ENCODE measurements at regions not wholly inside any gene's neighbourhood (a gene's known extent, or its start where the extent isn't known, plus 50 kb on each side); places are given as distances from the start of the nearest gene placed in this dataset.

DNA sequence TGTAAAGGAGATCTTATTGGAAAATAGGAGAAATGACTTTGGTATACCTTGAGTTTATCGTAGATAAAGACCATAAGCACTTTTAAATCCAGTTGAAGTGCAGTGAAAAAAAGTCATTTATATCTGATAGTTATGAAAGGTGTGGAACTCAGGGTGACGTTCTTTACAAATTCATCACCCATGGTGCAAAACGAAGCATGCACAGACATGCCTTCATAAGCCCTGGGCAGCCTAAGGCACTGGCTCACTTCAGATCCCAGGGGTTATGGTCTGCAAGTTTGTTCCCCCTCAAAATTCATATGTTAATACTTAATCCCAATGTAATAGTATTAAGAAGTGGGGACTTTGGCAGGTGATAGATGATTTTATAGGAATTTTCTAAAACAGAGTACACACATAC lies 1216.4 kb upstream of the USP15 start:
- Histone ChIP-seq H3K27ac (no peak overlapping the region), H3K36me3 (no peaks in the 10 kb centered on the region), H3K4me1 (no peaks in the 10 kb centered on the region), H3K27me3 (no peaks in the 10 kb centered on the region), H3K9me3 (no peaks in the 10 kb centered on the region), H3K4me3 (no peak overlapping the region)
- no peak for TF ChIP-seq CTCF (IDR thresholded peaks at IDR 0.05)
- intact Hi-C loops (cut with DNase I): no loop called here
- DNase-seq (ENCODE audit: low spot score in 2 of 2): no peak

GRCh38 chr12:61044766-61045165 lies 1215.4 kb upstream of the USP15 start:
- TF ChIP-seq CTCF (IDR thresholded peaks at IDR 0.05): no peak

GRCh38 chr12:61070640-61071414 lies 1189.4 kb upstream of the USP15 start:
- DNase-seq (ENCODE audit: low spot score in 2 of 2): no peak
- Histone ChIP-seq H3K36me3 (no peaks in the 10 kb centered on the region), H3K9me3 (no peaks in the 10 kb centered on the region), H3K4me1 (no peaks in the 10 kb centered on the region), H3K4me3 (no peak overlapping the region), H3K27ac (no peak overlapping the region), H3K27me3 (no peaks in the 10 kb centered on the region)
- no peak for TF ChIP-seq CTCF (IDR thresholded peaks at IDR 0.05)
- intact Hi-C loops (cut with DNase I): no loop called here

More at GRCh38 chr12:61044766-61045165, 1215.4 kb upstream of the USP15 start:
- Histone ChIP-seq H3K4me3 (no peak overlapping the region), H3K27me3 (no peaks in the 10 kb centered on the region), H3K27ac (no peak overlapping the region), H3K9me3 (no peaks in the 10 kb centered on the region), H3K4me1 (no peaks in the 10 kb centered on the region), H3K36me3 (no peaks in the 10 kb centered on the region)
- no peak for DNase-seq (ENCODE audit: low spot score in 2 of 2)
- intact Hi-C loops (cut with DNase I): no loop called here

GRCh38 chr12:61072717-61073116 lies 1187.5 kb upstream of the USP15 start:
- no peaks in the 10 kb centered on the region for H3K4me1 ChIP-seq
- no peaks in the 10 kb centered on the region for H3K36me3 ChIP-seq
- no peaks in the 10 kb centered on the region for H3K27me3 ChIP-seq
- H3K27ac ChIP-seq: no peak overlapping the region
- no peak for TF ChIP-seq CTCF (IDR thresholded peaks at IDR 0.05)
- H3K4me3 ChIP-seq: no peak overlapping the region
- intact Hi-C loops (cut with DNase I): no loop called here
- no peak for DNase-seq (ENCODE audit: low spot score in 2 of 2)
- H3K9me3 ChIP-seq: no peaks in the 10 kb centered on the region

- TF ChIP-seq CTCF (IDR thresholded peaks at IDR 0.05): no peak
- Histone ChIP-seq H3K4me3 (no peak overlapping the region), H3K4me1 (no peaks in the 10 kb centered on the region), H3K36me3 (no peaks in the 10 kb centered on the region), H3K27ac (no peak overlapping the region), H3K9me3 (no peaks in the 10 kb centered on the region), H3K27me3 (no peaks in the 10 kb centered on the region)
- DNase-seq (ENCODE audit: low spot score in 2 of 2): no peak
- intact Hi-C loops (cut with DNase I): no loop called here
Measured at GRCh38 chr12:61095111-61095510, 1165.1 kb upstream of the USP15 start.

Data from ascending aorta (tissue), 2 donors.